ENCODE measurements at regions not wholly inside any gene's neighbourhood (a gene's known extent, or its start where the extent isn't known, plus 50 kb on each side); places are given as distances from the start of the nearest gene placed in this dataset.

- TF ChIP-seq ZNF138 (tag by site-specific recombination; IDR thresholded peaks at IDR 0.05; ENCODE audit: borderline replicate concordance): no peak
- no peak for TF ChIP-seq ZFP37 (tag by site-specific recombination; IDR thresholded peaks at IDR 0.05)
- TF ChIP-seq ZNF530 (tag by site-specific recombination; IDR thresholded peaks at IDR 0.05; ENCODE audit: low read depth): no peak
- TF ChIP-seq, protein P1, sequence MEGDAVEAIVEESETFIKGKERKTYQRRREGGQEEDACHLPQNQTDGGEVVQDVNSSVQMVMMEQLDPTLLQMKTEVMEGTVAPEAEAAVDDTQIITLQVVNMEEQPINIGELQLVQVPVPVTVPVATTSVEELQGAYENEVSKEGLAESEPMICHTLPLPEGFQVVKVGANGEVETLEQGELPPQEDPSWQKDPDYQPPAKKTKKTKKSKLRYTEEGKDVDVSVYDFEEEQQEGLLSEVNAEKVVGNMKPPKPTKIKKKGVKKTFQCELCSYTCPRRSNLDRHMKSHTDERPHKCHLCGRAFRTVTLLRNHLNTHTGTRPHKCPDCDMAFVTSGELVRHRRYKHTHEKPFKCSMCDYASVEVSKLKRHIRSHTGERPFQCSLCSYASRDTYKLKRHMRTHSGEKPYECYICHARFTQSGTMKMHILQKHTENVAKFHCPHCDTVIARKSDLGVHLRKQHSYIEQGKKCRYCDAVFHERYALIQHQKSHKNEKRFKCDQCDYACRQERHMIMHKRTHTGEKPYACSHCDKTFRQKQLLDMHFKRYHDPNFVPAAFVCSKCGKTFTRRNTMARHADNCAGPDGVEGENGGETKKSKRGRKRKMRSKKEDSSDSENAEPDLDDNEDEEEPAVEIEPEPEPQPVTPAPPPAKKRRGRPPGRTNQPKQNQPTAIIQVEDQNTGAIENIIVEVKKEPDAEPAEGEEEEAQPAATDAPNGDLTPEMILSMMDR (tag by site-specific recombination; IDR thresholded peaks at IDR 0.05): no peak
Measured at GRCh38 chr2:105470979-105471378, 72.1 kb upstream of the FHL2 start.
